ENCODE measurements at regions not wholly inside any gene's neighbourhood (a gene's known extent, or its start where the extent isn't known, plus 50 kb on each side); places are given as distances from the start of the nearest gene placed in this dataset.

DNA sequence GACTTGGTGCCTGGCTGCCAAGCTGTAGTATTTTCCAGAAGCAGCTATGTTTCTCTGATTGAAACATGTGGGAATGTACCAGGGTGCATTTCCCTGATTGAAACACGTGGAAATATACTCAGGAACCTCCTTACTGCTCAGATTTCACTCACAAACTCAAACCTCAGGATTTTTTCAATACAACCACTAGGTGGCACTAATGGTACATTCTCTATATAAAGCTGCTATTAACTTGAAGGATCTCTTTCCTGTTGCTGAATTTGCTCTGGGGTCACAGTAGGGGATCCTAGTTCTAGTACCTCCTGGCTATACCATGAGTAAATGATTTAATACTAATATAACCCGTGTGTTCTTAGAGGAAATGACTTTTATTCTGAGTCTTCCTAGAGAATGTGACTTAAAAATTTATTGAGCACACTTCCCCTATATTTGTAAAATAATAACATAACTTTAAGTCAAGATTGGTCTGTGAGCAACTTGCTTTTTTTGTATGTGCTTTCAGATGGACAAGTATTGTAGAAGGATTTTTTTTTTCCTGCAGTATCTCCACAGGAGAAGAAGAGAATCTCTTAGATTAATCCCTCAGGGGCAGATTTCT is 173.8 kb upstream of the MIS18BP1 start:
- TF ChIP-seq EZH2 (IDR thresholded peaks at IDR 0.05; ENCODE audit: insufficient read depth, low read length): no peak
- TF ChIP-seq, protein P1, sequence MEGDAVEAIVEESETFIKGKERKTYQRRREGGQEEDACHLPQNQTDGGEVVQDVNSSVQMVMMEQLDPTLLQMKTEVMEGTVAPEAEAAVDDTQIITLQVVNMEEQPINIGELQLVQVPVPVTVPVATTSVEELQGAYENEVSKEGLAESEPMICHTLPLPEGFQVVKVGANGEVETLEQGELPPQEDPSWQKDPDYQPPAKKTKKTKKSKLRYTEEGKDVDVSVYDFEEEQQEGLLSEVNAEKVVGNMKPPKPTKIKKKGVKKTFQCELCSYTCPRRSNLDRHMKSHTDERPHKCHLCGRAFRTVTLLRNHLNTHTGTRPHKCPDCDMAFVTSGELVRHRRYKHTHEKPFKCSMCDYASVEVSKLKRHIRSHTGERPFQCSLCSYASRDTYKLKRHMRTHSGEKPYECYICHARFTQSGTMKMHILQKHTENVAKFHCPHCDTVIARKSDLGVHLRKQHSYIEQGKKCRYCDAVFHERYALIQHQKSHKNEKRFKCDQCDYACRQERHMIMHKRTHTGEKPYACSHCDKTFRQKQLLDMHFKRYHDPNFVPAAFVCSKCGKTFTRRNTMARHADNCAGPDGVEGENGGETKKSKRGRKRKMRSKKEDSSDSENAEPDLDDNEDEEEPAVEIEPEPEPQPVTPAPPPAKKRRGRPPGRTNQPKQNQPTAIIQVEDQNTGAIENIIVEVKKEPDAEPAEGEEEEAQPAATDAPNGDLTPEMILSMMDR (IDR thresholded peaks at IDR 0.05; ENCODE audit: insufficient read depth, low read depth, low read length): peak; percentile 67
